ENCODE measurements at regions not wholly inside any gene's neighbourhood (a gene's known extent, or its start where the extent isn't known, plus 50 kb on each side); places are given as distances from the start of the nearest gene placed in this dataset.

- Histone ChIP-seq H3K9ac (ENCODE audit: low read length) (no peak overlapping the region), H3K79me1 (ENCODE audit: low read length) (no peaks in the 10 kb centered on the region), H2AK5ac (ENCODE audit: low read length) (no peak overlapping the region), H3K27me3 (ENCODE audit: insufficient read depth, low read length) (no peaks in the 10 kb centered on the region), H2BK12ac (ENCODE audit: low read length) (no peak overlapping the region), H3K4me2 (ENCODE audit: low read length) (no peak overlapping the region), H3K4me3 (ENCODE audit: low read depth, low read length) (no peak overlapping the region), H4K12ac (ENCODE audit: low read depth, low read length) (no peak overlapping the region), H4K91ac (ENCODE audit: low read depth, low read length) (no peak overlapping the region), H3K27ac (ENCODE audit: low read depth, low read length) (no peak overlapping the region), H3K14ac (ENCODE audit: low read length) (no peak overlapping the region), H3K4me1 (ENCODE audit: control insufficient read depth in 1 of 2, insufficient read depth in 2 of 2, low read length in 2 of 2) (no peaks in the 10 kb centered on the region), H3K9me3 (ENCODE audit: insufficient read depth, low read depth, low read length) (no peaks in the 10 kb centered on the region), H3K36me3 (ENCODE audit: control insufficient read depth in 1 of 2, insufficient read depth in 2 of 2, low read length in 2 of 2) (no peaks in the 10 kb centered on the region), H3K23ac (ENCODE audit: low read length) (no peak overlapping the region), H4K8ac (ENCODE audit: low read depth, low read length) (no peak overlapping the region), H3K4ac (ENCODE audit: low read depth, low read length) (no peak overlapping the region), H2AFZ (ENCODE audit: insufficient read depth, low read length, poor library complexity) (no peak overlapping the region), H2BK5ac (ENCODE audit: low read depth, low read length, poor library complexity) (no peak overlapping the region), H2BK120ac (ENCODE audit: insufficient read depth, low read length, poor library complexity) (no peak overlapping the region), H3K18ac (ENCODE audit: low read length) (no peak overlapping the region), H3K79me2 (ENCODE audit: control insufficient read depth, insufficient read depth, low read length, poor library complexity) (no peaks in the 10 kb centered on the region)
- peak; percentile 76 to 92 for DNase-seq
- no CpG with 5 or more reads among the region's 1 CpG for WGBS (ENCODE audit: extremely low coverage, insufficient coverage, insufficient read length)
Observed at GRCh38 chr9:108586471-108587139, 269.2 kb downstream of the ACTL7B start.

DNA sequence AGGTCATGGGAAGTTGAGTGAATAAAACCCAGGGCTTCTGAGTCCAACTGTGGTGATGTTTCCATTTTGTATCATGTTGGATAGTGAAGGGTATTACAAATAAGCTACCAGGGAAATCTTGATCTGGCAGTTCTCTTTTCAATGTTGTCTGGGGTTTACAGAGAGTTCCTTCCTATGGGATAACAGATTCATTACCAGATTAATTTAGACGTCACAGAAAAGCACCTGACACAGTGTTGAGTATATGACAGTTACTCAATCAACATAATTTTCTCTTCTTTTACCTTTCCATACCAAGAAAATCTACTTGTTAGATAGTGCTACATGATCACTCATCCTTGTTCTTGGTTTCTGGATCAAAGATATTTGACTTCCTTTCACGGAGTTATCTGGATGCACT lies 270.9 kb downstream of the ACTL7B start:
- Histone ChIP-seq H3K79me2 (ENCODE audit: control insufficient read depth, insufficient read depth, low read length, poor library complexity) (no peaks in the 10 kb centered on the region), H2AK5ac (ENCODE audit: low read length) (no peak overlapping the region), H3K14ac (ENCODE audit: low read length) (no peak overlapping the region), H2BK120ac (ENCODE audit: insufficient read depth, low read length, poor library complexity) (no peak overlapping the region), H4K12ac (ENCODE audit: low read depth, low read length) (no peak overlapping the region), H3K27ac (ENCODE audit: low read depth, low read length) (no peak overlapping the region), H3K9ac (ENCODE audit: low read length) (no peak overlapping the region), H2AFZ (ENCODE audit: insufficient read depth, low read length, poor library complexity) (no peak overlapping the region), H3K9me3 (ENCODE audit: insufficient read depth, low read depth, low read length) (no peaks in the 10 kb centered on the region), H3K4me2 (ENCODE audit: low read length) (no peak overlapping the region), H3K79me1 (ENCODE audit: low read length) (no peaks in the 10 kb centered on the region), H3K36me3 (ENCODE audit: control insufficient read depth in 1 of 2, insufficient read depth in 2 of 2, low read length in 2 of 2) (no peaks in the 10 kb centered on the region), H3K4me1 (ENCODE audit: control insufficient read depth in 1 of 2, insufficient read depth in 2 of 2, low read length in 2 of 2) (no peaks in the 10 kb centered on the region), H3K4ac (ENCODE audit: low read depth, low read length) (no peak overlapping the region), H3K18ac (ENCODE audit: low read length) (no peak overlapping the region), H2BK12ac (ENCODE audit: low read length) (no peak overlapping the region), H3K23ac (ENCODE audit: low read length) (no peak overlapping the region), H3K27me3 (ENCODE audit: insufficient read depth, low read length) (no peaks in the 10 kb centered on the region), H4K8ac (ENCODE audit: low read depth, low read length) (no peak overlapping the region), H4K91ac (ENCODE audit: low read depth, low read length) (no peak overlapping the region), H3K4me3 (ENCODE audit: low read depth, low read length) (no peak overlapping the region), H2BK5ac (ENCODE audit: low read depth, low read length, poor library complexity) (no peak overlapping the region)
- DNase-seq, result no peak
- no CpG with 5 or more reads among the region's 2 CpGs for WGBS (ENCODE audit: extremely low coverage, insufficient coverage, insufficient read length)

- Histone ChIP-seq H3K9me3 (ENCODE audit: insufficient read depth, low read depth, low read length) (no peaks in the 10 kb centered on the region), H2BK120ac (ENCODE audit: insufficient read depth, low read length, poor library complexity) (no peak overlapping the region), H3K4me2 (ENCODE audit: low read length) (no peak overlapping the region), H2AK5ac (ENCODE audit: low read length) (no peak overlapping the region), H3K4me1 (ENCODE audit: control insufficient read depth in 1 of 2, insufficient read depth in 2 of 2, low read length in 2 of 2) (no peaks in the 10 kb centered on the region), H3K79me1 (ENCODE audit: low read length) (no peaks in the 10 kb centered on the region), H3K9ac (ENCODE audit: low read length) (no peak overlapping the region), H3K4ac (ENCODE audit: low read depth, low read length) (no peak overlapping the region), H3K23ac (ENCODE audit: low read length) (no peak overlapping the region), H3K36me3 (ENCODE audit: control insufficient read depth in 1 of 2, insufficient read depth in 2 of 2, low read length in 2 of 2) (no peaks in the 10 kb centered on the region), H3K27ac (ENCODE audit: low read depth, low read length) (no peak overlapping the region), H4K91ac (ENCODE audit: low read depth, low read length) (no peak overlapping the region), H3K27me3 (ENCODE audit: insufficient read depth, low read length) (no peaks in the 10 kb centered on the region), H2BK5ac (ENCODE audit: low read depth, low read length, poor library complexity) (no peak overlapping the region), H3K79me2 (ENCODE audit: control insufficient read depth, insufficient read depth, low read length, poor library complexity) (no peaks in the 10 kb centered on the region), H3K14ac (ENCODE audit: low read length) (no peak overlapping the region), H2AFZ (ENCODE audit: insufficient read depth, low read length, poor library complexity) (no peak overlapping the region), H4K12ac (ENCODE audit: low read depth, low read length) (no peak overlapping the region), H3K18ac (ENCODE audit: low read length) (no peak overlapping the region), H3K4me3 (ENCODE audit: low read depth, low read length) (no peak overlapping the region), H2BK12ac (ENCODE audit: low read length) (no peak overlapping the region), H4K8ac (ENCODE audit: low read depth, low read length) (no peak overlapping the region)
- WGBS (ENCODE audit: extremely low coverage, insufficient coverage, insufficient read length), result no CpG with 5 or more reads among the region's 5 CpGs
- no peak for DNase-seq
Observed at GRCh38 chr9:108582726-108583125, 273.1 kb downstream of the ACTL7B start.

DNA sequence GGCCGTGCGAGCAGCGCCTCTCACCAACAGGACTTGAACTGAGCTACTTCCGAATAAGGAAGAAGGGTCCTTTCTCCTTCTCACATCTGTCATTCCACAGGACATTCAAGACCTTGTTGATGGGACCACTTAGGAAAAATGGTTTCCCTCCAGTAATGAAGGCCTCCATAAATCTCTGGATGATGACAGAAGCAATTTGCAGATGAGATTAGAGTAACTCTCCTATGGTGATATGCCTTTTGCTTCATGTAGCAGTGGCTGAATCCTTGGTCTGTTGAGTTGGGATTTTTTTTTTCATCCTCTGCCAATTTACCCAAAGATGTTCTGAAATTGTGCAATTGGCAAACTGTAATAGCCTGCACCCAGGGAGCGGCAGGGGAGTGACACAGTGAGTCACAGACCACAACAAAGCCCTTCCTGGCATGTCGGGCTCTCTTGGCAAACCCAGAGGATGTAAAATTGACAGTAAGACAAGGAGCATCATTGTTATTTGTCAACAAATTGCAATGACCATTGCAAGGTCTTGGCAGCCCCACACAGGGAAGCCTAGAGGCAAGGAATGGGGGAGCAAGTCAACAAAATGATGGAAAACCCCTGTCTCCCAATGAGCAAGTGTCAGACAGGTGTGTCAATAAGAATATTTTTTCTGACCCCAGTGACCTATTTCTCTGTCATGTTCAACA lies 275.9 kb downstream of the ACTL7B start:
- Histone ChIP-seq H2AK5ac (ENCODE audit: low read length) (no peak overlapping the region), H2BK5ac (ENCODE audit: low read depth, low read length, poor library complexity) (no peak overlapping the region), H3K9me3 (ENCODE audit: insufficient read depth, low read depth, low read length) (no peaks in the 10 kb centered on the region), H3K23ac (ENCODE audit: low read length) (no peak overlapping the region), H3K79me2 (ENCODE audit: control insufficient read depth, insufficient read depth, low read length, poor library complexity) (no peaks in the 10 kb centered on the region), H3K9ac (ENCODE audit: low read length) (peak overlapping the region; percentile 45), H2AFZ (ENCODE audit: insufficient read depth, low read length, poor library complexity) (no peak overlapping the region), H4K8ac (ENCODE audit: low read depth, low read length) (no peak overlapping the region), H3K4me3 (ENCODE audit: low read depth, low read length) (no peak overlapping the region), H2BK12ac (ENCODE audit: low read length) (no peak overlapping the region), H3K4me1 (ENCODE audit: control insufficient read depth in 1 of 2, insufficient read depth in 2 of 2, low read length in 2 of 2) (no peaks in the 10 kb centered on the region), H3K27ac (ENCODE audit: low read depth, low read length) (no peak overlapping the region), H4K12ac (ENCODE audit: low read depth, low read length) (no peak overlapping the region), H3K18ac (ENCODE audit: low read length) (no peak overlapping the region), H3K27me3 (ENCODE audit: insufficient read depth, low read length) (no peaks in the 10 kb centered on the region), H4K91ac (ENCODE audit: low read depth, low read length) (no peak overlapping the region), H3K4ac (ENCODE audit: low read depth, low read length) (no peak overlapping the region), H3K36me3 (ENCODE audit: control insufficient read depth in 1 of 2, insufficient read depth in 2 of 2, low read length in 2 of 2) (no peaks in the 10 kb centered on the region), H2BK120ac (ENCODE audit: insufficient read depth, low read length, poor library complexity) (no peak overlapping the region), H3K4me2 (ENCODE audit: low read length) (no peak overlapping the region), H3K79me1 (ENCODE audit: low read length) (no peaks in the 10 kb centered on the region), H3K14ac (ENCODE audit: low read length) (no peak overlapping the region)
- no CpG with 5 or more reads among the region's 6 CpGs for whole genome bisulfite sequencing (ENCODE audit: extremely low coverage, insufficient coverage, insufficient read length)
- DNase-seq, result peak; percentile 16 to 38
